D721Med (cell line): ENCODE measurements at regions not wholly inside any gene's neighbourhood (a gene's known extent, or its start where the extent isn't known, plus 50 kb on each side); places are given as distances from the start of the nearest gene placed in this dataset.

Source experiments
- DNase-seq: peaks from one replicate; pipeline ENCODE4 v3.0.0; 2011; ENCODE audit warnings: low spot score; ENCODE audit not compliant: insufficient read length
- FAIRE-seq: peaks from 2 replicates; lab custom pipeline; 2011; peaks lifted over from hg19 to GRCh38; lab: Jason Lieb, UNC
- TF ChIP-seq, protein P1 (sequence below): IDR thresholded peaks from 2 replicates; pipeline ENCODE4 v1.5.1; 2012; ENCODE audit warnings: mild to moderate bottlenecking, control low read depth; ENCODE audit not compliant: insufficient read depth; ENCODE audit errors: missing control alignments

DNA sequence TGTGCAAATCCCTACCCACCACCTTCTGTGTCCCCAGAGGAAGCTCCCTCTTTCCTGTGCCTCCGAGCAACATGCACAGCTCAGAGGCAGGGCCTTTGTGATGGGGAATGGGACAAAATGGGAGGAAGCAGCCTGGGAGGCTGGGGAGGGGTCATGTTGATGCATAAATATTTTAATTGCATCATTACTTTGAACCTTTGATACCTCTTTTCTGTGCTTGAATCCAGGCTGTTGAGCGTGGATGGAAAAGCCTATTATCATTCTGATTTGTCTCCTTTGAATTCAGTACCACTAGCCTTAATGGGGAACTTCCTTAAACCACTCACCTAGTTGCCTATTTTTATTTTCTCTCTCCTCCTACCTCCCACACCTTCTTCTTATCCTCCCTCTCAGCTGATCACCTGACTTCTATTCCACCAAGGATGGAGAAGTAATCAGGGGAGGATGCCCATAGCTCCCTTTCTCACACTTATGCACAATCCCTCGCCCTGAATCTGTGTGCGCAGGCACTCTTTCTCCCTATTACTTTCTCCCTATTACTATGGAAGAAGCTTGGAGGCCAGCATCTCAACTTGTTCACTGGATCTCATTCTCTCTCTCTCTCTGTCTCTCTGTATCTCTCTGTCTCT is 78.5 kb downstream of the SEC61G start:
- FAIRE-seq (no peak), DNase-seq (no peak)
- TF ChIP-seq, protein P1, sequence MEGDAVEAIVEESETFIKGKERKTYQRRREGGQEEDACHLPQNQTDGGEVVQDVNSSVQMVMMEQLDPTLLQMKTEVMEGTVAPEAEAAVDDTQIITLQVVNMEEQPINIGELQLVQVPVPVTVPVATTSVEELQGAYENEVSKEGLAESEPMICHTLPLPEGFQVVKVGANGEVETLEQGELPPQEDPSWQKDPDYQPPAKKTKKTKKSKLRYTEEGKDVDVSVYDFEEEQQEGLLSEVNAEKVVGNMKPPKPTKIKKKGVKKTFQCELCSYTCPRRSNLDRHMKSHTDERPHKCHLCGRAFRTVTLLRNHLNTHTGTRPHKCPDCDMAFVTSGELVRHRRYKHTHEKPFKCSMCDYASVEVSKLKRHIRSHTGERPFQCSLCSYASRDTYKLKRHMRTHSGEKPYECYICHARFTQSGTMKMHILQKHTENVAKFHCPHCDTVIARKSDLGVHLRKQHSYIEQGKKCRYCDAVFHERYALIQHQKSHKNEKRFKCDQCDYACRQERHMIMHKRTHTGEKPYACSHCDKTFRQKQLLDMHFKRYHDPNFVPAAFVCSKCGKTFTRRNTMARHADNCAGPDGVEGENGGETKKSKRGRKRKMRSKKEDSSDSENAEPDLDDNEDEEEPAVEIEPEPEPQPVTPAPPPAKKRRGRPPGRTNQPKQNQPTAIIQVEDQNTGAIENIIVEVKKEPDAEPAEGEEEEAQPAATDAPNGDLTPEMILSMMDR: no peak

DNA sequence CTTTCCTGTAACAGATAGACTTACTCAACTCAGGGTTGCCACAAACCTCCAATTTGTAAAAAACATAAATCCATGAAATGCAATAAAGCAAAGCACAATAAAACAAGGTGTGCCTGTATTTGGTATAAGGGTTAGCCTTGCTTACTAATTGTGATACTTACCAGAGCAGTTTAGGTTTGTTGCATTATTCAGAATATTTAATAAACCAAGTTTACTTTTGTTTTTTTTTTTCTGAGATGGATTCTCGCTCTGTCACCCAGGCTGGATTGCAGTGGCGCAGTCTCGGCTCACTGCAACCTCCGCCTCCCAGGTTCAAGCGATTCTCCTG is 79.6 kb downstream of the SEC61G start:
- TF ChIP-seq, protein P1: no peak
- FAIRE-seq: no peak
- DNase-seq: no peak

DNA sequence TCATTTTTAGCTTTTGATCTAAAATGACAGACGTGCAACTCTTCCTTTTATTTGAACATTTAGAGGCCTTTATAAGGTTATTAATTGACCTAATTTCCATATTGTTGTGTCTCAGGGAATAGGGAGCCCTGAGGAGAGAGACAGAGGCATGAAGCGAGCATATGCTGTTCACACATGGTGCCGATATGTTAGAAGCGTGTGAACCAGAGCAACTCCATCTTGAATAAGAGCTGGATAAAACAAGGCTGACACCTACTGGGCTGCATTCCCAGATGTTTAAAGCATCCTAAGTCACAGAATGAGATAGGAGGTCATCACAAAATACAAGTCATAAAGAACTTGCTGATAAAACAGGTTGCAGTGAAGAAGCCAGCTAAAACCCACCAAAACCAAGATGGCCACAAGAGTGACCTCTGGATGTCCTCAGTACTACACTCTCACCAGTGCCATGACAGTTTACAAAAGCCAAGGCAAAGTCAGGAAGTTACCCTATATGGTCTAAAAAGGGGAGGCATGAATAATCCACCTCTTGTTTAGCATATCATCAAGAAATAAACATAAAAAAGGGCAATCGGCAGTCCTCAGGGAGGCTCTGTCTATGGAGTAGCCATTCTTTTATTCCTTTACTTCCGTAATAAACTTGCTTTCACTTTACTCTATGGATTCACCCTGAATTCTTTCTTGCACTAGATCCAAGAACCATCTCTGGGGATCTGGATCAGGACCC is 80.1 kb downstream of the SEC61G start:
- DNase-seq: no peak
- TF ChIP-seq, protein P1: no peak
- FAIRE-seq: no peak

DNA sequence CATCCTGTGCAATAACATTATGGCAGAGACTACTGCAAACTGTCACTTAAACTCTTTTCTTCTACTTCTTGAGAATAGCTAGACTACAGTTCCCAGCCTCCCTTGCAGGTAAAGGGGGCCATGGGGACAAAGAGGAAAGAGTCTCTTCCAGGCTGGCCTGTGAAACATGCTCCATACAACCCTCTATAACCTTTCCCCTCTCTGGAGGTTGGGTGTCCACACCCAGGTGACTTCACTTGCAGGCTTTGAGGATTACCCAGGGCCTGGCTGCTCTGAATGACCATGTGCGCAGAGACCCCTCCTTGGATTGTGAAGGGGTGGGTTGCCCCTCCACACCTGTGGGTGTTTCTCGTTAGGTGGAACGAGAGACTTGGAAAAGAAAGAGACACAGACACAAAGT is 84.1 kb downstream of the SEC61G start:
- TF ChIP-seq, protein P1: no peak
- FAIRE-seq (no peak), DNase-seq (no peak)

DNA sequence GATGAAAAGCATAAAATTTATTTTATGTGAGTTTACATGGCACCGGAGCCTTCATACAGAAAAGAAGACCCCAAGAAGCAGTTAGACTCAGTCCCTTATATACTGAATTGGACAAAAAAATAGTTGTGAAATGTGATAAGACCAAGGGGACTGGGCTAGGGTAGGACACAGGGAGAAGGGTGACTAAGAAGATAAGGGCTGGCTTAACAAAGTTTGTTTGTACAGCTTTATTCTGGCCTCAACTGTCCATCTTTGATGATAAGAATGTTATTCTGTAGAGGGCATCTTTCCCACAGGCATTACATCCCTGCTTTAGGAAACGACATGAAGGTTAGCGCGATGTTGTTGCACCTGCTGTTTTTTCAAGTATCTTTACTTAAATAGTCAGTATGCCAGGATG is 86.5 kb downstream of the SEC61G start:
- DNase-seq (no peak), FAIRE-seq (no peak)
- TF ChIP-seq, protein P1: no peak

DNA sequence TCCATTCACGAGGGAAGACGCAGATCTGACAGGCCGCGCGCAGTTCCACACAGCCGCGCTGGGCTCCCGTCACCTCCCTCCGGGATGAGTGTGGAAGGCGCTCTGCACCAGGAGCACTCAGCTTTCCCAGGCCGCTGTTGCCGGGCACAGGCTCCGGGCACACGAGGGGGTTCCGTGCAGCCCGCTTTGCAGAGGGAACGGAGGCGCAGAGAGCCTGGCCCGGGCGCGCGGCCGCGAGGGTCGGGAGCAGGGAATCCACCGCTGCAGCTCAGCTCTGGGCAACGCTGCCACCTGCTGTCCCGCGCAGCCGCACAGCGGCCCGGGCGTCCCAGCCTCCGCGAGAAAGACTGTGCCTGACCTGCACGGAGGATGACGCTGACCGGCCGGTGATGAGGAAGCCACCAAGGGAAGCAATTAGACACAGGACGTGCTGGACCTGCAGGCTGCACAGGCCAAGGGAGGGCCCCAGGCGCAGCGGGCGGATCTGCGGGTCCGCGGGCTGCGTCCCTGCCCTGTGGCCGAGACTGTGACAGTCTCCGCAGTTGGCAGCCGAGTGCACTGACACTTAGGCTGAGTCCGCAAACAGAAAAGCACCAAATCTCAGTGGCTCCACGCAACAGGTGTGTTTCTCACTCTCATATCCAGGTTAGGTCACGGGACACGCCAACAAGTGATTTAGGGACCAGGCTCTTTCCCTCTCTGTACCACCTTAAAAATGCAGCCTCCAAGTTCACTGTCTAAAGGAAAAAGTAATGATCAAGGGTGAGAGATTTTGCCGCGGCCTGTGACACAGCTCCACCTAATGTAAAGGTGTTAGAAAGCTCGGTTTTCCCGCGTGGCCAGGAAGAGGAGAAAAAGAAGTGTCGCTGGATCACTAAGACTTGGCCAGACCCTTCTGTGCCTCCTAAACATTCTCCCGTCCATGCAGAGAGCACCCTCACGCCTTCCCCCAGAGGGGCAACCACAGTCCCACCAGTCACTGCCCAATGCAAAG is 94.5 kb downstream of the SEC61G start:
- DNase-seq (peak; percentile 66), FAIRE-seq (no peak)
- TF ChIP-seq, protein P1: peak; percentile 38
